Activated gamma-delta T cell treated with Interleukin-2 at 50 U/mL for 16 hours (primary cell): ENCODE measurements at regions not wholly inside any gene's neighbourhood (a gene's known extent, or its start where the extent isn't known, plus 50 kb on each side); places are given as distances from the start of the nearest gene placed in this dataset.

ENCODE experiments used
- DNase-seq: peaks from one replicate; pipeline ENCODE4 v3.0.0-alpha.2; 2020

DNA sequence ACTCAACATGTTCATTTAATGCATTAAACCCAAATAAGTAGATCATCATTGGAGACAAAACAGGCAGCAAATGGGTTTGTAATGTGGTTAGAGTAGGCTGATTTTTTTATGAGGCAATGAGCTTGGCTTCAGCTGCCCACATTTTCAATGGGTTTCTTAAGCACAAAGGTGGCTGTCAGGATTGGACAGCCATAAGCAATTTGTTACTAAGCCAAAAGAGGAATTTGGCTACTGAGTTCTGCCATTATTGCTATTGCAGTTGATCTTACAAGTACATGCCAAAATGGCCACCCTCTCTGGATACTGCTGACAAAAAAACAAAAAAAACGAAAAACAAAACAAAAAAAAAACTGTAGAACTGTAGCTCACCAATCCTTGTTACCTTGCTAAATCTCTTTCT, 1348.0 kb upstream of the PIK3C3 start:
- DNase-seq, result no peak

DNA sequence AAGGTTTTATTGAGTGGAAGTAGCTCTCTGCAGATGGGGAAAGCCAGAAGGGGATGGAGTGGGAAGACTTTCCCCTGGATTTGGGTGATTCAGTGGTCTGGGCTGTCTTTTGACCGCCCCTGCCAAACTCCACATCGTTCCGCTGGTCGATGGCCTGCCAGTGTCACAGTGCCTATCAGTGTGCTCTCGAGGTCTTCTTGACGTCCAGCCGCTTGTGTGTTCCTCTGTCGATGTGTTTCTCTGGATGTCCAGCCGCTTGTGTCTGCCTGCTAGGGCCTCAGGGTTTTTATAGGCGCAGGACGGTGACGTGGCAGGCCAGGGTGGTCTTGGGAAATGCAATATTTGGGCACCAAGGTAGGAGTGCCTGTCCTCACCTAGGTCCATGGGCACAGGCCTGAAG, 1371.4 kb upstream of the PIK3C3 start:
- DNase-seq, result no peak

DNA sequence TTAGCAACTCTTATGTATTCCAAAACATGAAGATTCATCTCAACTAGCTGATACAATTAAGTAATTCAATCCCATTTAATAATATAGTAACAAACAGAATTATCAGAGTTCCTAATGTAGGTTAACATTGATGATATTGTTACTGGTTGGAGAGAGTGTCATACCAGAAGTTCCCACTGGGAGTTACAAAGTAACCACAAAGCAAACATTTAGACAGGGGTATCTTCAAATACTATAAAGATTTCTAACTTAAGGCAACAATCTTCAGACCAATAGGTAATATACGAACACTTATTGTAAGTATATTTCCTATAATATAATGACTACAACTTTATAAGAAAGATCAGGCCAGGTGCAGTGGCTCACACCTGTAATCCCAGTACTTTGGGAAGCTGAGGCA, 1372.9 kb upstream of the PIK3C3 start:
- no peak for DNase-seq

DNA sequence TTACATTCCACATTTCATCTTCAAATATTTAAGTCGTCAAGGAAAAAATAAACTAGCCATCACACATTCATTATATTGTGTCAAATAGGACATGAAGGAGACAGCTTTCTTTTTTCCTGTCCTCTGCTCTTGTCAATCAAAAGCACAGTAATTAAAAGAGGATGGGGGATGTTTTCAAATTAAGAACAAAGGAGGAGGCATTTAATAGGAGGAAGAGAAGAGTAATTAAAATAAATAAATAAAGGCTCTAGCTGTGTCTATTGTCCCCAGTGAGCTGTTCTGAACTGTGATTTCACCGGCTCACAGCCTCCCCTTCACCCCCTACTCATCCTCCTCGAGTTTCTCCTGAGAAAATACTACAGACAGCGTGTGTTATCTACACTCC, 1377.1 kb upstream of the PIK3C3 start:
- DNase-seq, result no peak

DNA sequence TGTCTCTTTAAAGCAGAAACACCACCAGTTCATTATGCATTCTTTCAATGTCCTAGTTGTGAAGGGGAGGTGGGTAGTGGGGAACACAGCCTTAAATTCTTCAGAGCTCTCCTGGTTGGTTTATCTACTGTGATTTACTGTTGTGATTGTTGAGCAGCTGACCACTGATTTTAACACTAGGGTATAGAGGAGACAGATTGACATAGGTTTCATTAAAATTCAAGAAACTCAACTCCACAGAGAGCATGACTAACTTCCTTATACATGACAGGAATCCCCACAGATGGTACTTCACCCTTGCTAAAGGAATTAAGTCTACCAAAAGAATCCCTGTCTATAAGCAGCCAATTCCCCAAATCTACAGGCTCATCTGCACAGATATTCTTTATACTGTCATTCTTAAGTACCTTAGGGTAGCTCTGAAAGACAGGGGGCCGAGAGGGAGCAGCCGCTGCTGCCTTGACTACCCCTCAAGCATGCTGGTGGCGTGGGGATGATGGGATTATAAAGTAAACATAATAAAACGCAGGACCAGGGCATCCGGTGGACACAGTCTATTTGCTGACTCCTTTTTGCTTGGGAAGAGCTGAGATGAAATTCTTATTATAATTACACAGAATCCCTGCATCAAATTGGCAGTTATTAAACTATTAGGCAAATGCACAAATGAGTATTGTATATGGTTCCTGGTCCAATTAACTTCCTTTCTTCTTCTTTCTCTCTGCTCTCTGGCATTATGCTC, 1377.6 kb upstream of the PIK3C3 start:
- no peak for DNase-seq

DNA sequence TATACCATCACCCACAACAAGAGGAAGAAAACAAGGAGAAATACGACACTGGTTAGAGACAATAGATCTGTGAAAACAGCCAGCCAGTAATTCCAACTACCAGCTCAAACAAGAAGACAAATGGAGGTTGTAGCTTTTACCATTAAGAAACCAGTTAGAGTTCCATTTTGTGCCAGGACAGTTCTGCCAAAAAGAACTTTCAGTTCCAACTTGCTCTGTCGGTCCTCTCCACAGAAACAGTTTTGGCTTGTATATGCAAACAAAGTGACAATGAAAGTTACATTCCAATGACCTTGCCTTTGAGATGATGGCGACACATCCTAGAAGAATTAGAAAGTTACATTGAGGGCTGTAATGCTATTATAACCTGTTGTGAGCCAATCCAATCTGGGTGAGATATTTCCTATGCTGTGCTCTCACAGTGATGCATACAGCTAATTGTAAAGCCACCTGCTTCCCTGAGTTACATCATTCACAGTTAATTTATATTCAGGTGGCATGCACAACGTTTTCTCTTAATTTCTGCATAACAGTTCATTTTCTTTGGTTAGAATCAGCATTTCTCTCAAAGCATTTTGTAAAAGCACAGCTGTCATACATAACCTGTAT, 1378.4 kb upstream of the PIK3C3 start:
- DNase-seq, result no peak

DNA sequence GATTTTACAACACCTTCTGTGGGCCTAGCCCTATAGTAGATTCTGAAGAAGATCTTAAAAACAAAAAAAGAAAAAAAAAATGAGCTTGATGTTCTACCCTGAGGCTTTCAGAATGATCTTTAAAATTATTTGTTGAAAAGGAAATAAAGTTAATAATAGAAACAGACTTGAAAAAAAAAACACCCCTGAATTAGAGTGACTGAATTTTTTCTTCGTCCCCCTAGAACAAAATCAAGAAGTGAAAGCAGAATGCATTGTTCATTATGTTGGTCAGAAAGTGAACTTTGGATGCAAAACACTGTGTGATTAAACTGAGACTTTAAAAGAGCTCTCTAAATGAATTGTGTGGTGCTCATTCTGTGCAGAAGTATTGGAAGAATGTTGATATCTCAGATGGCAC, 1384.4 kb upstream of the PIK3C3 start:
- no peak for DNase-seq

DNA sequence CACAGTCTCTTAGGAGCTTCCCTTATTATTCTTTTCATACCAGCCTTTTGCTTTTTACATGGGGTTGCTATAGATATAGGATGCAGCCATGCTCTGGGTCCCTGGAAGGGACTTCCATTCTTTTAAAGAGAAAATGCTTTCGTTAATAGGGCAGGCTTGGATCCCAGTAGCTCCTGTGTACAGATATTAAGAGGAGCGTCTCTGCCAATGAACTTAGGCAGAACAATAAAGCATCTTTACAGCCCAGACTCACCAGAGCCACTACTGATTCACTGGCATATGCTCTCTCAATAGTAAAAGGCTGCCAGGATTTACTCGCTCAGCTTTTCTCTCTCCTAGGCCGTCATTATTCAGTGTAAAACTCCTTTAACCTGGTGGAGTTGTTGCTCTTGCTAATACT, 1385.4 kb upstream of the PIK3C3 start:
- no peak for DNase-seq

DNA sequence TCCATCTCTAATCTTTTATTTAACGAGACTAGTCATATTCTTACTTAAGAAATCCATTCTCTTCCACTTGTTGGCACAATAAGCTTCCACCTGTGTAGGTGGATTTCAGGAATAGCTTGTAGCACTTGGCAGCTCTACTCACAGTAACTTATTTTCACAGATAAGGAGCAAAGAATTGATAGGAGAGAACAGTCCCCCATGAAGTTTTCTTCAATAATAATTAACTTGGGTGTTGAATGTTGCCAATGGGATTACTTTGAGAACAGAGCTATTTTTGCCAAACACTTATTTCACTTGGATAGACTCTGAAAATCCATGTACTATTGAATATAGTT, 1388.6 kb upstream of the PIK3C3 start:
- no peak for DNase-seq

DNA sequence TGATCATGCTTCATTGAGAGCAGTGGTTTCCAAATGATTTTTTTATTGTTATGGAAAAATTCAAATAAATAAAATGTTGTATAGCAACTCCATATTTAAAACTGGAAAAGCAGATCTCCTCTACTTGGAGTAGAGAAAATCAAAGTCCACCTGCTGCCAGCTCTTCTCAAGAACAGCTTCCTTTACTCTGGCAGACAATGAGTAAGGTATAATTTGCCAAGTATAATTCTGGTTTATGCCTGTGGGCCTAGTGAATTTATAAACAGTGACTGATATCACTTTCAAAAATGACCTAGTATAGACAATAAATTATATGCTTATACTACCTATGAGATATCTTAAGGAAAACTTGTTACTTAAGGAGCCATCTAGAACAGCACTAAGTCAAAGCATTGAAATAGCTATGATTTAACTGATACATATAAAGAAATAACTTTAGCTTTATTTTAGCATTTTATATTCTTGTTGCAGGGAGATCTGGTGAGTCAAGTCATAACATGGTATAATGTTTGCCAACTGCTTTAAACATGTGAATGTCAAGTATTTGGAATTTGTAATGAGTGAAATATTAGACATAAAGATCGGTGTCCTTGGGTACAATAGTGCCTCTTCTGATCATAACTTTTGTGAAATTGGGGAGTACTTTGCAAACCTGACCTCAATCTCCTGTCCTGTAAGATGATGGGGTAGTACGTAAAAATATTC, 1389.1 kb upstream of the PIK3C3 start:
- DNase-seq, result no peak

DNA sequence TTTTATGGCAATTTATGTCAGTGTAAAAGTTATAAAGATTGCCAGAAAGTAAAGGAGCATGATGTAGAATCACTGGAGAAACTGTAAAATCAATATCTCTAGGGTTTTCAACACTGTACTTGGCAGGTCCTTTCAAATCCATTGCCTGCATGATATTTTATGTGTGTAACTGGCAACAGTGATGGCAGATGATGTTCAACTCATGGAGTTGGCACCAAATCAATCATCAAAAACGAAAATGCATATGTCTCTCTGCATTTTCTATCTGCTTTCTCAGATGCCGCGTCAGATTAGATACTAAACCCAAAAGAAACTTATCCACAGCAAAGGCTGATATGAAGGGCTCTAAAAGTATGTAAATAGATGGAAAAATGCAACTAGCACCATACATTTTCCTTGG, 1395.5 kb upstream of the PIK3C3 start:
- no peak for DNase-seq

DNA sequence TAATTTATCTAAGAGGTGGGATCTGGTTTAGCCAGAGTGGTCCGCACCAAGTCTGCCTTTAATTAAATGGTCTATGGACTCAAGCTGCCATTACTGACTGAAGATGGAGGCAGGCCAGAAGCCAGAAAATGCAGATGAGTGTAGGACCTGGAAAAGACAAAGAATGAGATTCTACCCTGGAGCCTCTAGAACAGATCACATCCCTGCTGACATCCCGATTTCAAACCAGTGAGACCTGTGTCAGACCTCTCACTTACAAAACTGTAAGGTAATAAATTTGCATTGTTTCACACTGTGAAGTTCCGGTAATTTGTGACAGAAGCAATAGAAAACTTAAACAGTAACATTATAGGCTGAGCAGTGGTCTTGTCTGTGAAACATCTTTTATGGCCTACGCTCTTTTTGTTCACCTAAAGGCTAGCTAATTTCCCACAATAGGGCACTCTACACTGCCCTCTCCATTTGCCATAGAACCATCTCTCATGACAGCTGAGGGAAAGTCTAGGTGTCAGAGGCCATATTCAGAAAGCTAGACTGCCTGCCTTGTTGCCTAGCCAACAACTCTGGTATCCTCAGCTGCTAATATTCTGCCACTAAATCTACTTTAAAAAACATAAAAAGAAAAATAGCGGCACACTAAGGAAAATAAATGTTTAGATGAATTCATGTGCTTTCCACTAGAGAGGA, 1396.2 kb upstream of the PIK3C3 start:
- DNase-seq, result no peak

DNA sequence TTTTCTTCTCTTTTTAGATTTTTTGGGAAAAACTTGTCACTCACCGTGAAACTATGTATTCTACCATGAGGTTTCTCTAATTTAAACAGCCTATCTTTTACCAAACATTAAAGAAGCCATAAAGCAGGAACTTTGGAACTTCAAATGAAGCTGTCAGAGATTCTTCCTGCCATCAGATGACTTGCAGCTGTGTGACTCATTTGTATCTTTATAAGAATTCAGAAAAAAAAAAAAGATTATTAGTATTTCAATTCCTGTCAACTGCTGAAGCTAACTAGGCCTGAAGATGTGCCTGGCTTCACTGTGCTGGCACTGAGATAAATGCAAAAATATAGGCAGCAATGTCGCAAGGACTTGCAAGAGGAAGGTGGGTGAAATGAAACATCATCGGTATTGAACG, 1399.1 kb upstream of the PIK3C3 start:
- no peak for DNase-seq

DNA sequence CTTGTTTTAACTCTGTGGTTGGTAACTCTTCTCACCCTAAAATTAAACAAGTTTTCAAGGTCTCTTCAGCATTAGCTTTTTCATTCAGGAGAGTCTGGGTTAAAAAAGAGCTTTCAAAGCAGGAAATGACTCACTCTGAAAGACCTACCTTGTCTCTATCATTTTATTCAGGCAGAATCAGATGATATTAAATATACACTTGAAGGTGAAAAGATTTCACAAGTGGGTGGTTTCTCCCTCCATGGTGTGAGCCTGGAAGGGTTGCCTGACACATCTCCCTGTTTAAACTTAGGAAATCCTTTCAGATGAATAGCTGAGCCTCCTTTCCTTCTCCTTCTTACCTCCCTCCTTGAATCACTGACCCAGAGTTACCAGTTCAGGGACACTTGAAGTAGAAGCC, 1402.0 kb upstream of the PIK3C3 start:
- DNase-seq, result no peak

DNA sequence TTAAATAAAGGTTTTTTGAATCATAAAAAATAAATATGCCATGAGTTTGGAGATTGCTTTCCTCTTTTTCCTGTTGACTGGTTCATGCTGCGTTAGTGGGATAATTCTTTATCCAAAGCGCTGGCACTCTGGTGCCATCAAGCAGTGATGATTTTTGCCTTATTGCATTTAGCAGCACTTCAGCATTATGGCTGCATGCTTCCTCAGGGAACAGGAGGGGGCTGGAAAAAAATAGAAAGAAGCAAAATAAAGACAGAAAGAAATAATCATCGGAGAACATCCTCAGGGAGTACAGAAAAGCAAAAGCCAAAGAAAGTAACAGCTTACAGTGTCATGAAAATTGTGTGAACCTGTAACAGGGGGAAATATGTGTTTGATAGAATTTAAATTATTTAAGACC, 1408.2 kb upstream of the PIK3C3 start:
- DNase-seq, result no peak

DNA sequence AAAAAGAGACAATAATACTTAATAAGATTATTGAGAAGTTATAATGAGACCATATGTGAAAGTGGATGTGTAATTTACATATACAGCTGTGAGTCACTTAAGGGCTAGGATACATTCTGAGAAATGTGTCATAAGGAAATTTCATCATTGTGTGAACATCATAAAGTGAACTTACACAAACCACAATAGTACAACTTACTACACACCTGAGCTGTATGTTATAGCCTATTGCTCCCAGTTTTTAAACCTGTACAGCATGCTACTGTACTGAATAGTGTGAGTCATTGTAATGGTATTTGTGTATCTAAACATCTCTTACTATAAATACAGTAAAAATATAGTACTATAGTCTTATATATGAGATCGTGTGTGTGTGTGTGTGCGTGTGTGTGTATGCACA, 1420.3 kb upstream of the PIK3C3 start:
- DNase-seq, result no peak

DNA sequence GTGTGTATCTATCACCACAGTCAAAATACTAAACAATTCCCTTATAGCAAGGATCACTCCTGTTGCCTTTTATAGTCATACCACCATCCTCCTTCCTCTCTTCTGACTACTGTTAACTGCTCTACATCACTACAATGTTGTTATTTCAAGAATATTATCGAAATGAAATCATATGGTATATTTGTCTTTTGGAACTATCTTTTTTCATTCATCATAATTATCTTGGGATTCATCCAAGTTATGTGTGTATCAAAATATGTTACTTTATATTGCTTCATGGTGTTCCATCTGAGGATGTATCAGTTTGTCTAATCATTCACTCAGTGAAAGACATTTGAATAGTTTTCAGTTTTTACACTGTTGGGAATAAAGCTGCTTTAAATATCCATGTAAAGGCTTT, 1423.0 kb upstream of the PIK3C3 start:
- DNase-seq, result no peak

DNA sequence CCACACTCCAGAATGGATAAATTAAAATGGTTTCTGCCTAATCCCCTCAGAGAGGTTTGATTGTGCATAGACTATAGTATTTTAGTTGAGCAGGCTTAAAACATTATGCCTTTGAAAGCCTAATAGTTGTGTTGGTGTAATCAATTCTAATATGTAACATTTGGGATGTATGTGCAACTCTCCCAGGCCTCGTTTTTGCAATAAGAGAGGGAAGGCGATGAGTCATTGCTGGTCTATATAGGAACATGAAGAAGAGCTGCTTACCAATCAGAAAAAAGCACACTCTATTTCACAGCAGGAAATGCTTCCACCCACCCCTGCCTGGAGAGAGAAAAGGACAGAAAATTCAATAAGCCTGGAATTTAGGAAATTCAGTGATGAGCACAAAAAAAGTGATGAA, 1424.0 kb upstream of the PIK3C3 start:
- no peak for DNase-seq

DNA sequence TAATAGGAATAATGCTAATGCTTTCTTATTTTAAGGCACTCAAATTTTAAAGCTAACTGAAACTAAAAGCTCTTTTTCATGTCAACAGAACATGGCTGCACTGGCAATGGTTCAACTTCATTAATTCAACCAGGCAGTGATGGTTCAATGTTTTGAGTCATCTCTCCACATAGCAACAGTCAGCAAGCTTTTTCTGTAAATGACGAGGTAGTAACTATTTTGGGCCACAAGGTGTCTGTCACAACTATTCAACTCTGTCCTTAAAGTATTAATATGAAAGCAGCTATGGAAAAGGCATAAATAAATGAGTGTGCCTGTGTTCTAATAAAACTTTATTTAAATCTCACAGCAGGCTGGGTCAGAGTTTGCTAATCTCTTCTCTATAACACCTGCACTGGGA, 1425.6 kb upstream of the PIK3C3 start:
- no peak for DNase-seq

DNA sequence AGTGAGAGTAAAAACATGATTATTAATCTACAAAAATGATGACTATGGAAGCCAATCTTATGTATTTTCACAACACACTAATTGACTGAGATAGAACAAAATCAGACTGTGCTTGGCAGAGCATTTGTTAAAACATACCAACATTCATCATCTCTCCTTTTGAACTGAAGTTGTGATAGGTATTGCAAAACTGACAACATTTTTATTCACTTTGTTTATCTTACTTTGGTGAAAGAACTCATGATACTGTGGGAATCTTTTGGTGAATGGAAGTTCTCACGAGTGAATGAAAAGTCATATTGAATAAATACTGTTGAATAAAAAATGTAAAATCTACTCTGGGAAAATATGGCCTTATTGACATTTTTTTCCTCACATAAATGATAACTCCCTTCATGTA, 1430.2 kb upstream of the PIK3C3 start:
- DNase-seq, result no peak

DNA sequence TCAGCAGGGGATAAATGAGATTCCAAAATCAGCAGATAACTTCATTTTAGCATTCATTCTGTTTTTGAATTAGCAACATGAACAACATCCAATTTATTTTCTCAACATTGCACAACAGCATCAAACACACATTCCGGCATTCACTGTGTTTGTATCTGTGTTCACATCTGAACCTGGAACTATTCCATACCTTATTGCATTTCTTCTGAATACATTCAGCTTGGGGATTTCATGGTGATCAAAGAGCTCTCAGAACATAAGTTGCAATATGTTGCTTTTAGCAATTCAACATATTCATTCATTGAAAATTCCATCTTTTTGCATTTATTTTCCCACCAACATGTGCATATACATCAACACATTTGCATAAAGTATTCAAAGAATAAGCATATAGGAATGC, 1431.7 kb upstream of the PIK3C3 start:
- no peak for DNase-seq

DNA sequence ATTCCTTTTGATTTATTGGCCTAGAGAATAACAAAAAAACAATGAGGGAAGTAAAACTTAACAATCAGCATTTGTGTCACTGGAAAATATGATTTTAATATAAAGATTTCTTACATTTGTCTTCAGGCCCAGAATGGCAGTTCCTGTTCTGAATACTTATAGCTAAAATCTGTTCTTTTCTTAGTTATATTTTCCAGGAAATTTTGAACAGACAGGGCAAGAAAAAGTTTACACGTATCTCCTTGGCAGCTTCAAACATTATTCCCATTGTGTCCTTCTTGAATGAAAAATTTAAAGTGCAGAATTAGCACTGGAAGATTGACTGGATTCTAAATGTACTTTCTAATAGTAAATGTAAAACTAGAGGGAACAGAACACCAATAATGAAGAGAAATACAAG, 1454.0 kb upstream of the PIK3C3 start:
- DNase-seq, result no peak

DNA sequence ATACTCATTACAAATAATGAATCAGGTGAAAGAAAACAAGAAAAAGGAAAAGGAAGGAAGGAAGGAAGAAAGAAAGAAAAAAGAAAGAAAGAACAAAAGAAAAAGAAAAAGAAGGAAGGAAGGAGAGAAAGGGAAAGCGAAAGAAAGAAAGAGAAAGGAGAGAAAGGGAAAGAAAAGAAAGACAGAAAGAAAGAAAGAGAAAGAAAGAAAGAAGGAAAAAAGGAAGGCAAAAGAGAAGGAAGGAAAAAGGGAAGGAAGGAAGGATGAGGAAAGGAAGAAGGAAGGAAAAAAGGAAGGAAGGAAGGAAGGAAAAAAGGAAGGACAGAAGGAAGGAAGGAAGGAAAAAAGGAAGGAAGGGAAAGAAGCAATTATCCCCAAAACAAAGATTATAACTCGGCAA, 1460.4 kb upstream of the PIK3C3 start:
- no peak for DNase-seq

DNA sequence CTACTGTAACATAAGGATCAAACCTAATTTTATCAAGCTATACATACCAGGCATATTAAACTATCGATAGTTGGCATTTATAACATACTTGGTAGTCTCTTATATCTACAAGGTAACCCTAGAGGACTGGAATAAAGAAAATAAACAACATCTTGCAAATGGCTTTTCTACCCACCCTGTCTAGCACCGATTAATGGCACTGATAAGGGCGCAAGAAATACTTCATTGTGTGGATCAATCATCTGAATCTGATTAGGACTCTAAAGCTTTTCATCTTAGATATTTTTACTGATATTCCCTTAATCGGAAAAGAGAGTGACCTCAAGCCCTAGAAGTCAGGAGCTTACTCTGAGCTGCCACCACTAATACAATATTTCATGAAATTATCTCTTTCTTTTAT, 1461.7 kb upstream of the PIK3C3 start:
- DNase-seq, result no peak
